GM20431 (cell line): ENCODE measurements at regions not wholly inside any gene's neighbourhood (a gene's known extent, or its start where the extent isn't known, plus 50 kb on each side); places are given as distances from the start of the nearest gene placed in this dataset.

Source experiments
- in situ Hi-C: fragments of 300-500 bp; cut with MseI, MboI; formaldehyde crosslinking; loops from one replicate; pipeline ENCODE4 v1.15.0; 2020; ENCODE audit warnings: low sequenced_read_pairs; ENCODE audit not compliant: unreplicated experiment

- in situ Hi-C loops = no loop called here
Measured at GRCh38 chr5:4042311-4042710, 446.7 kb downstream of the IRX1 start.

GRCh38 chr5:4043135-4043534, 447.5 kb downstream of the IRX1 start:
- in situ Hi-C loops = no loop called here

GRCh38 chr5:4044881-4045280, 449.2 kb downstream of the IRX1 start:
- in situ Hi-C loops = no loop called here

- in situ Hi-C loops = no loop called here
Measured at GRCh38 chr5:4048398-4048797, 452.8 kb downstream of the IRX1 start.

- in situ Hi-C loops = no loop called here
Measured at GRCh38 chr5:4050203-4050602, 454.6 kb downstream of the IRX1 start.

GRCh38 chr5:4053136-4053535, 457.5 kb downstream of the IRX1 start:
- in situ Hi-C loops = no loop called here

GRCh38 chr5:4054092-4054491, 458.5 kb downstream of the IRX1 start:
- in situ Hi-C loops = no loop called here

- in situ Hi-C loops = no loop called here
Measured at GRCh38 chr5:4058899-4059298, 463.3 kb downstream of the IRX1 start.

GRCh38 chr5:4065472-4066320, 470.1 kb downstream of the IRX1 start:
- in situ Hi-C loops = no loop called here

GRCh38 chr5:4068171-4068570, 472.5 kb downstream of the IRX1 start:
- in situ Hi-C loops = no loop called here

GRCh38 chr5:4078544-4078943, 482.9 kb downstream of the IRX1 start:
- in situ Hi-C loops = no loop called here

- in situ Hi-C loops = no loop called here
Measured at GRCh38 chr5:4079831-4080230, 484.2 kb downstream of the IRX1 start.

GRCh38 chr5:4080370-4080769, 484.7 kb downstream of the IRX1 start:
- in situ Hi-C loops = no loop called here

- in situ Hi-C loops = no loop called here
Measured at GRCh38 chr5:4081059-4081458, 485.4 kb downstream of the IRX1 start.

- in situ Hi-C loops = no loop called here
Measured at GRCh38 chr5:4081466-4081865, 485.8 kb downstream of the IRX1 start.

- in situ Hi-C loops = no loop called here
Measured at GRCh38 chr5:4082966-4083564, 487.4 kb downstream of the IRX1 start.

- in situ Hi-C loops = no loop called here
Measured at GRCh38 chr5:4083591-4084337, 488.1 kb downstream of the IRX1 start.

GRCh38 chr5:4086081-4086480, 490.4 kb downstream of the IRX1 start:
- in situ Hi-C loops = no loop called here

GRCh38 chr5:4087110-4087509, 491.5 kb downstream of the IRX1 start:
- in situ Hi-C loops = no loop called here

- in situ Hi-C loops = no loop called here
Measured at GRCh38 chr5:4089087-4089486, 493.5 kb downstream of the IRX1 start.

- in situ Hi-C loops = no loop called here
Measured at GRCh38 chr5:4093236-4093635, 497.6 kb downstream of the IRX1 start.
